Transverse colon (tissue), 4 donors: ENCODE measurements at regions not wholly inside any gene's neighbourhood (a gene's known extent, or its start where the extent isn't known, plus 50 kb on each side); places are given as distances from the start of the nearest gene placed in this dataset.

Experiments
- DNase-seq: peaks from one replicate; pipeline ENCODE4 v3.0.0-alpha.2; 2019
- H3K27ac ChIP-seq, 4 donors: fragments of 200-600 bp; sonication (generic); 2 replicates each; pipeline ENCODE4 v1.5.1; 2016 to 2018; ENCODE audit warnings: inconsistent platforms in 4 of 4
- H3K27me3 ChIP-seq: fragments of 200-600 bp; sonication (generic); 2 replicates; pipeline ENCODE4 v1.5.1; 2017; ENCODE audit warnings: inconsistent platforms
- H3K36me3 ChIP-seq, 4 donors: fragments of 200-600 bp; sonication (generic); 2 replicates each; pipeline ENCODE4 v1.5.1; 2017 to 2019; ENCODE audit warnings: inconsistent platforms in 4 of 4
- H3K4me1 ChIP-seq, 4 donors: fragments of 200-600 bp; sonication (generic); 2 replicates each; pipeline ENCODE4 v1.5.1; 2017 to 2020; ENCODE audit warnings: inconsistent platforms in 4 of 4
- H3K4me3 ChIP-seq, 4 donors: fragments of 200-600 bp; sonication (generic); 1 replicate in 1 of 4; 2 replicates in 3 of 4; pipeline versions ENCODE4 v1.5.1 to v1.6.1; 2017 to 2019; ENCODE audit warnings: inconsistent platforms in 4 of 4
- H3K9me3 ChIP-seq, 2 donors: fragments of 200-600 bp; sonication (generic); 2 replicates each; pipeline ENCODE4 v1.5.1; 2017 to 2019; ENCODE audit warnings: inconsistent platforms in 2 of 2
- CTCF ChIP-seq, 5 experiments: fragments of 200-600 bp in 3 of 5; fragments of 450-650 bp in 2 of 5; sonication (generic) in 3 of 5; IDR thresholded peaks; 1 replicate in 2 of 5; 2 replicates in 3 of 5; pipeline ENCODE4 v1.5.1; 2016 to 2017; ENCODE audit warnings: antibody characterized with exemption in 5 of 5, inconsistent platforms in 3 of 5, mild to moderate bottlenecking in 2 of 5, moderate library complexity in 1 of 5
- EP300 ChIP-seq: sonication (generic); formaldehyde crosslinking; IDR thresholded peaks from one replicate; pipeline ENCODE4 v1.6.1; 2017; ENCODE audit warnings: antibody characterized with exemption, low read depth
- POLR2A ChIP-seq: fragments of 450-650 bp; IDR thresholded peaks from one replicate; pipeline ENCODE4 v1.6.1; 2016; ENCODE audit warnings: antibody characterized with exemption, mild to moderate bottlenecking, moderate library complexity
- POLR2AphosphoS5 ChIP-seq, 3 donors: sonication (generic); formaldehyde crosslinking; IDR thresholded peaks; one replicate each; pipeline ENCODE4 v1.6.1; 2016; ENCODE audit warnings: antibody characterized with exemption in 3 of 3
- WGBS, 2 donors: methylation state at CpG; one replicate each; pipeline ENCODE4 v1.1.5; 2018; ENCODE audit warnings: low coverage in 1 of 2; 5-methylcytosine and 5-hydroxymethylcytosine counted together
- in situ Hi-C, 4 donors: fragments of 200-750 bp; cut with MboI; loops; one replicate each; pipeline versions ENCODE4 v1.15.0 to v1.15.1; 2017; ENCODE audit warnings: low sequenced_read_pairs in 3 of 4, low pct_ligation_motif_present in 1 of 4, low pct_unique_long_range_greater_than_20kb in 1 of 4
- intact Hi-C: fragments of 100-400 bp; cut with DNase I; formaldehyde crosslinking; loops from one replicate; pipeline ENCODE4 v1.15.1; 2023; ENCODE audit warnings: low total_unique reads

- H3K36me3 ChIP-seq, result no peaks in the 10 kb centered on the region
- TF ChIP-seq EP300 (no peak), CTCF (IDR thresholded peaks at IDR 0.05) (no peak), POLR2AphosphoS5 (IDR thresholded peaks at IDR 0.05) (no peak), POLR2A (no peak)
- H3K4me1 ChIP-seq, result no peaks in the 10 kb centered on the region
- no peak overlapping the region for H3K4me3 ChIP-seq
- no peaks in the 10 kb centered on the region for H3K27me3 ChIP-seq
- H3K27ac ChIP-seq, result no peak overlapping the region
- no peaks in the 10 kb centered on the region for H3K9me3 ChIP-seq
- WGBS, 2 donors, result 82 to 100% methylated on average over 1 of the region's 1 CpG
- in situ Hi-C loops (no loop called here), intact Hi-C loops (no loop called here)
- DNase-seq, result no peak
Measured at GRCh38 chr13:47004540-47004939, 107.7 kb upstream of the HTR2A start.

GRCh38 chr13:47004027-47004426 is 107.2 kb upstream of the HTR2A start:
- Histone ChIP-seq H3K9me3 (no peaks in the 10 kb centered on the region), H3K4me3 (no peak overlapping the region), H3K36me3 (no peaks in the 10 kb centered on the region), H3K4me1 (no peaks in the 10 kb centered on the region), H3K27me3 (no peaks in the 10 kb centered on the region), H3K27ac (no peak overlapping the region)
- no peak for TF ChIP-seq CTCF (IDR thresholded peaks at IDR 0.05)
- TF ChIP-seq EP300, result no peak
- TF ChIP-seq POLR2A, result no peak
- TF ChIP-seq POLR2AphosphoS5 (IDR thresholded peaks at IDR 0.05), result no peak
- in situ Hi-C loops (no loop called here), intact Hi-C loops (no loop called here)
- DNase-seq, result no peak
- 82 to 100% methylated on average over 1 to 2 of the region's 2 CpGs for WGBS, 2 donors

GRCh38 chr13:47000165-47000564 is 103.3 kb upstream of the HTR2A start:
- no peak for TF ChIP-seq POLR2A
- Histone ChIP-seq H3K27me3 (no peaks in the 10 kb centered on the region), H3K36me3 (no peaks in the 10 kb centered on the region), H3K4me3 (no peak overlapping the region), H3K27ac (no peak overlapping the region), H3K4me1 (no peaks in the 10 kb centered on the region), H3K9me3 (no peaks in the 10 kb centered on the region)
- intact Hi-C loops (no loop called here), in situ Hi-C loops (no loop called here)
- 56 to 65% methylated on average over 3 of the region's 3 CpGs for WGBS, 2 donors
- no peak for DNase-seq

- no peak for DNase-seq
- no peak overlapping the region for H3K27ac ChIP-seq
- WGBS, 2 donors, result 58 to 82% methylated on average over 4 of the region's 4 CpGs
- no peak overlapping the region for H3K4me3 ChIP-seq
- in situ Hi-C loops (no loop called here), intact Hi-C loops (no loop called here)
- no peaks in the 10 kb centered on the region for H3K4me1 ChIP-seq
- H3K9me3 ChIP-seq, result no peaks in the 10 kb centered on the region
- TF ChIP-seq POLR2A, result no peak
- no peak for TF ChIP-seq CTCF (IDR thresholded peaks at IDR 0.05)
- H3K27me3 ChIP-seq, result no peaks in the 10 kb centered on the region
- H3K36me3 ChIP-seq, result no peaks in the 10 kb centered on the region
Measured at GRCh38 chr13:46996316-46997030, 99.6 kb upstream of the HTR2A start.

GRCh38 chr13:46995874-46996273 is 99.0 kb upstream of the HTR2A start:
- Histone ChIP-seq H3K27me3 (no peaks in the 10 kb centered on the region), H3K27ac (no peak overlapping the region), H3K4me1 (no peaks in the 10 kb centered on the region), H3K9me3 (no peaks in the 10 kb centered on the region), H3K4me3 (no peak overlapping the region), H3K36me3 (no peaks in the 10 kb centered on the region)
- 48% methylated on average over 1 of the region's 1 CpG; no CpG with 5 or more reads in 1 of the 2 donors for WGBS, 2 donors
- in situ Hi-C loops, result no loop called here
- DNase-seq, result no peak
- intact Hi-C loops, result no loop called here
- no peak for TF ChIP-seq POLR2AphosphoS5 (IDR thresholded peaks at IDR 0.05)
- no peak for TF ChIP-seq CTCF (IDR thresholded peaks at IDR 0.05)
- no peak for TF ChIP-seq EP300
- no peak for TF ChIP-seq POLR2A
